DMS153 (cell line): ENCODE measurements at regions not wholly inside any gene's neighbourhood (a gene's known extent, or its start where the extent isn't known, plus 50 kb on each side); places are given as distances from the start of the nearest gene placed in this dataset.
A peak's percentile ranks its signal among the peaks of the same experiment; 100 is the strongest.

Source experiments
- DNase-seq: peaks from one replicate; lab custom pipeline; 2025; lab: John Stamatoyannopoulos, UW

DNA sequence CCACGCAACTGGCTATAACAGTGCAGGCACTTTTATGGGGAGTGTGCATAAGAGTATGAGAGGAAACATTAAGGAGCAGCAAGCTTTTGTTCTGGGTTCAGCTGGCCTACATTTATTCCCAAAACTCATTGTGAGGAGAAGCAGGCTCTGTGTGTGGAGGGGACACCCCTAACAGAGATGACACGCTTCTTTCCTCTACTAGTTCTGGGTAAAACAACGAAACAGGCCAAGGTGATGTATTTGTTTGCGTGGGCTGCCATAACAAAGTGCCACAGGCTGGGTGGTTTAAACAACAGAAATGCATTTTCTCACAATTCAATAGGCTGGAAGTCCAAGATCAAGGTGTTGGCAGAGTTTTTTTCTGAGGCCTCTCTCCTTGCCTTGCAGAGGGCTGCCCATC is 488.6 kb downstream of the MID1IP1 start:
- DNase-seq, result no peak

DNA sequence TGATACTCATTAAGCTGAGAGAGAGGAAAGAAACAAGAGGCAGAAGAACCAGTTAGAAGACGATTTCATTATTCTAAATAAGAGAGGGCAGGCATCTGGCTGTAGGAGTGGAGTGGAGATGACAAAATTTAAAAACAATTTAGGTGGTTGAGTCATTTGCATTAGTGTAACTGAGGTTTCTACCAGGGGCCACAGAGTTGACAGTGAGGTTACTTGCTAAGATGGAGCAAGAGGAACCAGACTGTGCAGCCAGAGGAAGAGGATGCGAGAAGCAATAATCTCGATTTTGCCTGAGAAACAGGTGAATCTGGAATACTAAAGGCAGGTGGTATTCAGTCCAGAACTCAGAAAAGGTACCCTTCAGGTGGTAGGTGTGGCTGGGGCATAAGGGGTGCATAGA is 491.9 kb downstream of the MID1IP1 start:
- DNase-seq, result no peak

DNA sequence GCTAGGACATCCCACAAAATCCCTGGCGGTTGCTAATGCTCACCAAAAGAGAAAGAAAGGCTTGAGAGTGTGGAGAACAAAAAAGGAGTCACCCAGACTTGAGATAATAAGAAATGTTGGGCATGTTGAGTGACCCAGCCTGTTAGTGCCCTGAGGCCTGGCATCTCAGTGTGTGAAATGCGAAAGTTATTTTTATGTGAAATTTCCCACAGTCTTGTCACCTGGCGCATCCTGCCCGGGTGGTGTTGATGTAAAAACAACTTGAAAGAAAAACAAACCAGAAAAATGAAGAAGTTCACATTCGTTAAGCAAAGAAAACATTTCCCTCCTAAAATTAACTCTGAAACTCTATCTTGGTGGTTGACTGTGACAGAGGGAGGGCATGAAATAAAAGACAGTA is 495.2 kb downstream of the MID1IP1 start:
- no peak for DNase-seq

DNA sequence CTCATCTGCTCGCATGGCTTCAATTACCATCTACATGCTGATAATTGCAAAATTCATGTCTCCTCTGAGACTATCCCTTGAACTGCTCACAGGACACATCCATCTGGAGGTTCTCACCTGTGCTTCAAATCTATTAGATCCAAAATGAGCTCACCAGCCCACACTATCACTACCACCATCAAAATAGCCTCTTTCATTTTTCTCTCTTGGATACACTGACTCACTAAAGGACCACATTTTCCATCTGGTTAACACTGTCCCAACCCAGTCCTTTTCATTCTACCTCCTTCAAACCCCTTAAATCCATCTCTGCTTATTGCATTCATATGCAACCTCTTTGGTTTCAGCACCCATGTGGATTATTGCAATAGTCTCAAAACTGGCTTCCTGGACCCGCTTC is 497.6 kb downstream of the MID1IP1 start:
- no peak for DNase-seq

DNA sequence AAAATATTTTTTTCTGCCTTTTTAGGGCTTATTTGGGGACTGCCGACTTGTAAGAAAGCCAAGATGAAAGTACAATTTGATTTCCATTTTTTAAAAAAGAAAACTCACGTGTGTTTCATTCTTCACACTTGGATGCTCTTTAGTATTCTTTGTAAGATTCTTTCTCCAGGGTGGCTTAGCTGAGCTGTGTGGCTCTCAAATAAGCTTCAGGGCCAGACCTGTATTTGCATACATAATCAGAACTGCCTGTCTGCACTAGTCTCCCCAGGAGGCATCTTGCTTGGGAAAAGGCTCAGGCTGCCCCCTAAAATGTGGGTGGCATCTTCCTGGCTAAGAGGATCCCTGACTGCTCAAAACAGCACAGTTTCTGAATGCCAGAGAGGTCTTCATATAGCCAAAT is 498.4 kb downstream of the MID1IP1 start:
- no peak for DNase-seq

DNA sequence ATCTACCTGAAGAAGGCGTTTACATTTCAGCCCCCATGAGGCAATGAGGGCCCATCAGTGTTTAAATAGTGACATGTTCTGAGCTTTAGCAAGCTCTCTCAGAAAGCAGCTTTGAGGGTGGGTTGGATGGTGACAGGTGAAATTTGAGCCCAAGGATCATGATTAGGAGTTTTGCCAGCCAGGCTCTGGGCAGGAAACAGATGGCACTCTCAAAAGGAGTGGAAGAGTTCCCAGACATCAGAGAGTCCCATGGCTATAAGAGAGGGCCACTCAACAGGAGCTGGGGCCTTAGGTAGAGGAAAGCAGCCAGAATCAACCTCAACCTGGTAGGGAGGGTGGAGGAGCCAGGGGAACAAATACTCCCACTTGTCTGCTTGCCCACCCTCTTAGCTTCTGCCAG is 499.8 kb downstream of the MID1IP1 start:
- peak; percentile 73 for DNase-seq

DNA sequence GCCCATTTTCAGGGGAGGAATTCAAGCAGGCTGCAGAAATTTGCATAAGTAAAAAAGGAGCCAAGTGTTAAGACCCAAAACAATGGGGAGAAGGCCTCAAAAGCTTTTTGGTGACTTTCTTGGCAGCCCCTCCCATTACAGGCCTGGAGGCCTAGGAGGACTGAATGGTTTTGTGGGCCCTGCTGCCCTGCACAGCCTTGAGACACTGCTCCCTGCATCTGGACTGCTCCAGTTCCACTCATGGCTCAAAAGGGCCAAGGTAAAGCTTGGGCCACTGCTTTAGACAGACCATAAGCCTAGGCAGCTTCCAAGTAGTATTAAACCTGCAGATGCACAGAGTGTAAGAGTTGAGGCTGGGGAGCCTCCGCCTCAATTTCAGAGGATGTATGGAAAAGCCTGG is 501.6 kb downstream of the MID1IP1 start:
- DNase-seq, result no peak

DNA sequence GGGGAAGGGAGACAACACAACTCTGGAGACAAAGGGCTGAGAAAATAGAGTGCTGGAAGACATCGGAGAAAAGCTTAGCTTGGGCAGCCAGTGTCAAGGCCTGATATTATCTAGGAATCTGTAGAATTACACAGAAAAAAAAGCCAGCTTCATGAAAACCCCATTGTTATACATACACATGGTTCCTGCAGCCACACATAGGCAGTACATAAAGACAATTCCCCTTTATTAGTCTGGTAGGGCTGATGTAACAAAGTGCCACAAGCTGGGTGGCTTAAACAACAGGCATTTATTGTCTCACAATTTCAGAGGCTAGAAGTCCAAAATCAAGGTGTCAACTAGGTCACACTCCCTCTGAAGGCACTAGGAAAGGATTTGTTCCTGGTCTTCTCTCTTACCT is 503.5 kb downstream of the MID1IP1 start:
- no peak for DNase-seq

DNA sequence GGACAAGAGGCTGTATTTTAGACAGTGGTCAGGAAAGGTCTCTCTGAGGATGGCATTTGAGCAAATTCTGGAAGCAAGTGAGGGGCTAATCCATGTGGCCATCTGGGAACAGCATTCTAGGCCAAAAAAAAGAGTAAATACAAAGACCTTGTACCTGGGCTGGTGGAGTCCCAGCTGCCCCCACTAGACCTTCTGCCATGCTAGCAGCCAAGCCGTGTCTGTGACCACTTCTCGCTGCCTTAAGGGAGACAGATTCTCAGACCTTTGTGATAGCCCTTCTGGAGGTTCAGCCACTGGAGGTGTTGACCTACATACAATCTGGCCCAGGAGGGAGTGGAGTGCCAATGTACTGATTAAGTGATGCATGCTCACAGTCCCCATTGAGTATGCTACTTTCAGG is 506.2 kb downstream of the MID1IP1 start:
- no peak for DNase-seq

DNA sequence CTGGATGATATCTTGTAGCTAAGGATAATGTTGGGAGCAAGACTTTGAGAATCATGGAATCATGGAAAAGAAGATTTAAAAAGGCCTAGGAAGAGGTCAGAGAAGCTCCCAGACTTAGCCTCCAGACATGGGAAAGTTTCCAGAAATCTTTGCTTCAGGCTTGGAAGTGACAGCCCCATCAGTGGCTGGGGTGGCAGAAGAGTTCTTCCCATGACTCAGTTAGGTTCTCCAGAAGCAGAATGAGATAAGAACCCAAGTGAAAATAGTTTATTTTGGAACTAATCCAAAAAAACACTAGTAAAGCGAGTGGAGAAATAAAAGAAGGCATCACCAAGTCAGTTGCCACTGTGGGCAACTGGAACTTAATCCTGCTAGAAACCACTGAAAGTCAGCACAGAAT is 506.9 kb downstream of the MID1IP1 start:
- DNase-seq, result no peak

DNA sequence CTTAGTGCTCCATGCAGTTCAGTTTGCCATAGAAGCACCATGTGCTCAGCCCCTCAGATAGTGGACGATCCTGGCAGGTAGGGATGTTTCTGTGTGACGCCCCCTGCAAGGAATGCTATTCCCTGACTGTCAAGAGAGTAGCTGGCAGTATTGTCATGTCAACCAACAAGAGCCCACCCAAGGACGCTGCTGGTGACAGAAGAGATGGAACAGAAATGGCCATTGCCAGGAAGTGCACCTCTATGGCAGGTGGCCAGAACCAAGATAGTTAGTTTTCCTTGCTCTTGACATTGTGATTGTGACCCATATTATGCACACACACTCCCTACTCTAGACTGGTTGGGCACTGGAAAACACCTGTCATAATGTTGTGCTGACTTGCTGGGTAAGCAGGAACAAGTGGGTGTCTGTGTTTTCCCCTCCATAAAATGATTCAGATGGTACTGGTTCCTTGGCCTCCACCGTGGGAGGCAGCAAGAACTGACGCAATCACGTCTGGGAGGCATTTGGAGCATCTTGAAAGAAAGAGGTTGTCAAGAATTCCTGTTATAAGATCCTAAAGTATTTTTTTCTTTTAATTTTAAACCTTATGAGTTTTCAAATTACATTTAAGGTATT is 507.9 kb downstream of the MID1IP1 start:
- DNase-seq, result peak; percentile 62

DNA sequence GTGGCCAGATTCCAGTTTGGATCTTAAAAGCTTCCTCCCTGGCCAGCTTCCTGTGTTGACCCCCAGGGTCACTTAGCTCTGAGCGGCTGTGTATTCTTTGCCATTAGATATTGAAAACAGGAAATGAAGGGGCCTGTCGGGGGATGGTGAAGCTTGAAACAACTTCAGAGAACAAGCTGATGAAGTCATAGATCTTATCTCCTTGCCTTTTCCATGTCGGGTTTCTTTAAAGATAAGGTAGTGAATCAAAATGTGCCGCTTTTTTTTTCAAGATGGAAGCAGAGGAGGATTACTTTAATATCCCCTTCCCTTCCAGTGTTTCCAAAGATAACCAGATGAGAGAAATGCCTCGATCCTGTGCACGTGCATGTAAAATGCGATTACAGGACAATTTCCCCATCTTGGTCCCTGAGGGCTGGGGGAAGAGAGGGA is 508.5 kb downstream of the MID1IP1 start:
- DNase-seq, result no peak

DNA sequence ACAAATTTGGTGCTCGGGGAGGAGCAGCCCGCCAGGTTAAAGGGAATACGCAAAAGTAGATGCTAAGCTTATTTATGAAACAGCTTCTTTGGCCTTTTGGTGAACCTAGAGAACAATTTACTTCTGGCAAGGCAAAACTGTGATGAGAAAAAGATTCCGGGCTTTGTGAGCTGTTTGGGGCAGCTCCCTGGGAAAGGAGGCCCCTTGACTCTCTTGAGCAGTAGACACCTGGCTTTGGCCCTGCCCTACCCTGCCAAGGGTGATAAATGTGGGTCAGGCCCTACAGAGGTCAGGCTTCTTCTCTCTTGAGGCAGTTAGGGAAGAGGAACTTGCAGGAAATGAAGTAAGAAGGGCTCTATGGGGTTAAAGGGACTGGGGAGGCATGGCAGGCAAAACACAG is 509.6 kb downstream of the MID1IP1 start:
- no peak for DNase-seq

DNA sequence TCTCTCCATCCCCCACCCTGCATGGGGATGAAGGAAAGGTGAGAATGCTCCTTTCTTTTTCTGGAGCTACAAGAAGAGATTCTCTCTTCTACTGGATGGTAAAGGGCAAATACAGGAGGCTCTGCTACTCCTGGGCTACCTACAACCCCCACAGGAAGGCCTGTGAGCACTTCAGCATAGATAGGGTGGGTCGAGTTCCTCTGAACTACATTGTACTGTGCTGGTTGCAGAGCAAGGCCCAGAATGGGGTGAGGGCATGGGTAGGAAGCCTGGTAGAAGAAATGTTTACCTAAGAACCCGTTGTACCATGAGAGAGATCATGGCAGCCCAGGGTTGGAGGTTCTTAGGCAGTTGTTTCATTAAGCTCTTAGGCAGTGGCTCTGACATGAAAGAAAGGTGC is 510.4 kb downstream of the MID1IP1 start:
- DNase-seq, result peak; percentile 5

DNA sequence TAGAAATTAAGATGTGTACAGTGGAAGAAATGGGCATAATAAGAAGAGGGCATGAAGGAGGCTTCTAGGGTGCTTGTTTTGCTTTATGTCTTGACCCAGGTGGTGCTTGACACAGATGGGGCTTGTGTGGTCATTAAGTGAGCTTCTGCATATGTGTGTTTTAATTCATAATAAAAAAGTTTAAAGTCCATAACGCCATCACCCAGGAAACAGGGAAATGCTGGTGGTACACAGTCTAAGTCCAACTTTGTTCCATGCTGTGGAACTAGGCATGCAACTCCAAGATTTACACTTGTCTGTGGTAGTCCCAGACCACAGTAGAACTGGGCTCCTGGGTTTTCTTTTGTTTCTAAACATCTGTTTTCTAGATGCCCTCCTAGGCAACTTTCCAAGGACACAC is 511.9 kb downstream of the MID1IP1 start:
- no peak for DNase-seq

DNA sequence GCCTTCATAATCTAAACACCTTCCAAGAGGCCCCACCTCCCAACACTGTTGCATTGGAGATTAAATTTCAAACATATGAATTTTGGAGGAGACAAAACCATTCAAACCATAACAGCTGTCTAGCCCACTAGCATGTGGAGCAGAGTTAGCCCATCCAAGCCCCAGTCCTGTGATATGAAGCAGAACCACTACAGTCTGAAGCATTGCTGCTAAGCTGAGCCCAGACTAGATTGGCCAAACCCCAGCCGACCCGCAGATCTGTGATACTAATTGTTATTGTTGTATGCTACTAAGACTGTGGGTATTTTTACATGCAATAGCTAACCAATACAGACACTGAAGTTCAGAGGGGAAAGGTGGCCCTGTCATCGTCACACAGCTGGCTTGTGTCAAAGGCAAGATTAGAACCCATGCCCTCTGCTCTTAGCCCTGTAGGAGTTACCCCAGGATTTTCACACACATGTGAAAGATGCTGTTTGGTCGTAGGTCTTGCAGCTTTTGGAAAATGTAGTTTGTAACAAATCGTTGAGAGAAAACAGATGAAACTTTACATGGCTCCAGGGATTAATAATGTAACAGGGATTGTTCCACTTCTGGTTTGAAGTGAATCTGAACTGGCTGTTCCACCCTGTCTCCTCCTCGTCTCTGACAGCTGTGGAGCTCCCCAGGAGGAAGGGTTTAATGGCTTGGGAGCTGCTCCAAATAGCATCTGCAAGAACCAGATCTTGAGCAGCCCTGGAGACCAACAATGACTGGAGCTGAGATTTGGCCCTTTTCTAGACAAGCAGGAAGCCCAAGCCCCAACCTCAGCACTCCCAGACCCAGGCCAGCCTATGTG is 517.5 kb downstream of the MID1IP1 start:
- DNase-seq, result no peak

DNA sequence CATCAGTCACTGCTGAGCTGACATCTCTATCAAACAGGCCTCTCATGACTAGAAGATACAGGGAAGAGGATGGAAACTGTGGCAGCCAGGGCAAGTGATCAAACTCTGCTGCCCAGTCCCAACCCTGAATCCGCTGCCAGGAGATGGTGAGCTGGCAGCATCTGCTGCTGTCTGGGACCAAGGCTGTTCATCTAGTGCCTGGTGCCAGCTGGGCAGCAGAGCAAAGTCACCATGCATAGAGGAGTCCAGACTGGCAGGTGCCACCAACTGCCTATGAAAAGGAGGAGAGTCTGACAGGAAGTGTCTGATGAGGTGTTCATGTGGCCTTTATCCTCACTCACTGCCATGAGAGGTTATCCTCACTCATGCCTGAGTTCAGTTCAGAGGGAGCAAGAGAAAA is 518.9 kb downstream of the MID1IP1 start:
- peak; percentile 16 for DNase-seq

DNA sequence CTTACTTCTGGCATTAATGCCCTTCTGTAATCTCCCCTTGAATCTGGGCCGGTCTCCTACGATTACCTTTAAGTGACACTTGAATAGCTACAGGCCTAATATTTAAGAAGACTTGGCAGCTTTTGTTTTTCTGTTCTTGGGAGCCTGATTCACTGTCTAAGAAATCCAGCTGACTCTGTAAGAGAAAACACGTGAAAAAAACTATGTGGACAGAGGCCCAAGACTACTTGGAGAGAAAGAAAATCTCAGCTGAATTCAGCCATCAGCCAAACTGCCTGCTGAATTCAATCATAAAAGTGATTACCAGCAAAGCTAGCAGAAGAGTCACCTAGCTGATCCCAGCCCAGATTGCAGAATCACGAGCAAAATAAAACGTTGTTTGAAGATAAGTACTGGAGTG is 521.2 kb downstream of the MID1IP1 start:
- DNase-seq, result no peak

DNA sequence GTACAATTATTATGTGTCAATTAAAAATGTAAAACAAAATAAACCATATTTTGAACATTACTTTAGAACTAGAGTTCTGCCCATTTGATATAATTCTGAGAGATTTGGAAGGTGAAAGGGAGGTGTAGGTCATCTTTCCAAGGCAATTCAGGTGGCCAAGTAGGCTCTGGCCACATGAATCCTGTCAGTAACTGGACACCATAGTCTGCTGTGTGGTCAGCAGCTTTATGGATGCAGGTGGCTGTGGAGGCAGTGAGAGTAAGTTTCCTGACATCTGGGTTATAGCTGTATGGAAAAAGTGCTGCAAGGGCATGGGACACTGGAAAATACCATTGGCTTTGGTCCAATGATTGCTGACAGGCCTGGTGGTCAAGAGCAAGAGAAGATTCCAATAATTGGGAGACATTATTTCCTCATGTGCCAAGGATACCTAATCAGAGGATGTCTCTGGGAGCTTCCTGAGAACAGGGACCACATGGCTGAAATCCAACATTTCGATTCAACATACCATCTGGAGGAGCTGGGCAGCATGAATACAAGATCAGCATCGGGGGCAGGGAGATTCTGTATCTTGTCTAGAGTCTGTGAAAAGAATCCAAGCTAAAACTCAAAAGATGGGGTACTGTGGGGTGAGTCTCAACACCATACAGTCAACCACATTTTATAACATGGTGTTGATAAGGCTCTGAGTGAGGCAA is 523.1 kb downstream of the MID1IP1 start:
- no peak for DNase-seq

DNA sequence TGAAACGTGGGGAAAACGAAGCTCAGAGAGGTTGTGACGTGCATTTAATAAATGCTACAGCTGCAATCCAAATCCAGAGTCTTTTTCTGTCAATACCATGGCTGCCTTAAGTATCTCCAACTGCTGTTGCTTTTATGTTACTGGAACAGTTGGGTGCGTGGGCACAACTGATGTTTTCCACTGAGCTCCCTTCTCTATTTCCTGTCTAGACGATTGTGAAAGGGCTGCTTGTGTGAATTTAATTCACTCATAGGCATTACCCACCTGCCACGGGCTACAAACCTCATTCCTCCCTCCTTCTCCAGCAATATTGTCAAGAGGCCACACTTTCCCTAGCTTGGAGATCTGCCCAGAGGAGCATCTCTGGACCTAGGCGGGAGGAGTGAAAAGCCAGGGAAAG is 526.0 kb downstream of the MID1IP1 start:
- DNase-seq, result no peak

DNA sequence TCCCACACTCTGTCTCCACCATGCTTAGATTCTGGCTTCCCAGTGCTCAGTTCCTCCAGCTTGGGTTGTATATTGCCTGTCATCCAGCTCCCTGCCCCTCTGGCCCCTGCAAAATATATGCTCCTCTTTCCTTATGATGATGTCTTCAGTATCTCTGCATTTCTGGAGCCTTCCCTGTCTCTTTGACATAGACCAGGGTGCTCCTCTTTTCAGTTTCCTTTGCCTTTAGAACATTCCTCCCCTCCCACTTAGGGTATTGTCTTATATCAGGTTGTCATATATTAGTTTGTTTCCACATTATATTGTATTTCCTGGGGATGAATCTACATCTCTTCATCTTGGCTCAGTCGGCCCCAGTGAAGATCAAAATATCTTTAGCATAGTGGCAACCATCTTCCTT is 526.4 kb downstream of the MID1IP1 start:
- no peak for DNase-seq

DNA sequence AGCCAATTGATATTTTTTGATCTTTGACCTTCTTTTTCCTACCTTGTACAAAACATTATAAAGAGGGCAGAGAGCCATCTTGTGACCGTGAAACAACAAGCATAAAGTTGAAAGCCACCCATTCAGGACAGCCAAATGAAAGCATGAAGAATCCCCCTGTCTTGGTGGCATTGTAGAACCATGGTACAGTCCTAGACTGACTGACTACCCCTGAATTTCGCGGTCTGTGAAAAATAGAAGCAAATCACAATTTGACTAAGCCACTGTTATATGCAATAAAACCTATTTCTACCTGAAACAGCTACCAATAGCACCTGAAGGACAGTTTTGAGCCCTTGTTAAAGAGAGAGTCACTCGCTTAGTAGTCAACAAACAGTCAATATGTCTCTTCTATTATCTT is 527.4 kb downstream of the MID1IP1 start:
- no peak for DNase-seq

DNA sequence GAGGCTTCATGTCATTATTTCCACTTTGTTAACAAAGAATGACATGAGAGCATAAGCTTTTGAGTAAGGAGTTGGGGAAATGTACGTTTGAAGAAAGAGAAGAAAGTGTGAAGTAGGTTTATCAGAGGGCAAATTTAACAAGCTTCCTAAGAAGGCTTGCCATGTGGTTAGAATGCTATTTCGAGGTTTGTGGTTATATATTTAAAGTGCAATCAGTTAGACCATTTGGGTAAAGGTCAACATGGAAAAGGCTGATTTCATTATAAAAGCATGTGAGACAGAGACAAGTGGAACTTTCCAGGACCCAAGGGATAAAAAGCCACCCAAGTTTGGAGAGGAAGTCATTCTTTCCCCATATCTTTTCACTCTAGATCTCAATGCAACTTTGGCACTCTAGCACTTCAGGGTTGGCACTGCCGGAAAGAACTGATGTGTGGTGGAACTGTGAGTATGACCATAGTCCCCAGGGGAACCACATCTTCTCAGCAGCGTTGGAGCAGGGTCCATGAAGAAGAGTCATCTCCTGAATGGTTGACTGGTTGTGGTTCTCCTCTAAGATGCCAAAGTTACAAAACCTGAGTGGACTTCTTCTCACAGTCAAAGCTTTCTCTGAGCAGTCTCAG is 529.9 kb downstream of the MID1IP1 start:
- no peak for DNase-seq
